GM21786 (cell line): ENCODE measurements at regions not wholly inside any gene's neighbourhood (a gene's known extent, or its start where the extent isn't known, plus 50 kb on each side); places are given as distances from the start of the nearest gene placed in this dataset.

Experiments used
- ATAC-seq: cut with Tn5 transposase; IDR thresholded peaks from one replicate; pipeline ENCODE4 v1.9.1; 2021; ENCODE audit not compliant: unreplicated experiment

GRCh38 chr2:106941372-106941993 is 55.5 kb upstream of the ST6GAL2 start:
- no peak for ATAC-seq

DNA sequence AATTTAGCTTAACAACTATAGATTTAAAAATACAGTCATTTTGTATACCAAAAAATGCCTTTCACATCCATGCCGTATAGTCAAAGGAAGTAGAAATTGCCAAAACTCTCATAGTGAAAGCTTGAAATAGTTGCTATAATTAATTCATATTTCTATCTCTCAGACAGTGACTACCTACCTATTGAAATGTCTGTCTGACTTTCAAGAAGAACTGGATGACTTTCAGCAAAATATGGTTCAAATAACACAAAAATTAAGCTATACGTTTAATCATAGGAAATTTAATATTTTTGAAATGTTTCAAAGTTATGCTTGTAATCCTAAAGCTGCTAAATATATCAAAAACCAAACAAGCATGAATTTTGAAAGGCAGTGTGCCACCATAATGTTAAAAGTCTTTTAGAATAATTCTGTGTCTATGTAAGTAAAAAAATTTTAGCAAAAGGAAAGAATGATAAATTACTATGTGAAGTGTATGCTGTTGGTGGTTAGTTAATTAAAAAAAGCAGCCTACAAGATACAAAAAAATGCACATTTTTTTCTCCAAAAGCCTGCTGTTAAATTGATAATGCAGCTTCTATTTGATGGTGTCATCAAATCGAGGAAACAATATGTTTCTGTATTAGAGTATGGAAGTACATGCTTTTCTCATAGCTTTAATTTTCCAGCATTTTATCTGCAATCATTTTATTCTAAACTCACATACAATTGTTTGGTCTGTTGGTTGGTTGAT is 57.7 kb upstream of the ST6GAL2 start:
- ATAC-seq: no peak

DNA sequence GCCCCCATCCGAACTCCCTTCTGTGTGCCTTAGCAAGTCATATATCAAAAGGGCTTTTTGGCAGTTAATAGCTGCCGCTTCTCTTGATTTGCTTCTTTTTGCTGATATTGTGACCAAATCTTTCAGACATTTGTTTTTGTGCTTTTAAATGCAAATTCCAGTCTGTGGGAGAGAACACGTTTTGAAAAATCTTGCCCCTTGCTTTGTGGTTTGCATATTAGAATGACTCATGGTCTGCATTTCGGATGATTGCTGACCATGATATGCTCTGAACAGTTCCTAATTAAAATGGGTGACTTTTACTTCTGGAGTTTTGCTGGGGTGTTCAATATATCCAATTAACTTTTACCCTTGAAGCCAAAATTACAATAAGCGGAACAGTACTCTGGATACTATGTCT is 58.2 kb upstream of the ST6GAL2 start:
- ATAC-seq: no peak

DNA sequence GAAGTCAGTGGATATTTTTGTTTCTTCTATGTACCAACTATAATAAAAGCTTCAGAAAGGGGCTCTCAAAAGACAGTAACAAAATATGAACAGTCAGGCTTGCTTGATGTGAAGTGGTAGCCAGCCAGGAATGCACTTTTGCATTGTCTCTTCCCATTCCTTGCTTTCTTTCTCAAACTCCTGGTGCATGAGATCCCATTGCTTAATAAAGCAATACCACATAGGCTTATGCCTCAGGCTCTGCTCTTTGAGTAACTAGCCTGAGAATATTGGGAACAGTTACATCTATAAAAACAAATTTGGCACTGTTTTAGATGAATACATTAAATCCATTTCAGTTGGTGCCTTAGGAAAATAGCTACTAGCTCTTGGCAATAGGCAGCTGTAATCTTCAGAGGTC is 62.6 kb upstream of the ST6GAL2 start:
- no peak for ATAC-seq

DNA sequence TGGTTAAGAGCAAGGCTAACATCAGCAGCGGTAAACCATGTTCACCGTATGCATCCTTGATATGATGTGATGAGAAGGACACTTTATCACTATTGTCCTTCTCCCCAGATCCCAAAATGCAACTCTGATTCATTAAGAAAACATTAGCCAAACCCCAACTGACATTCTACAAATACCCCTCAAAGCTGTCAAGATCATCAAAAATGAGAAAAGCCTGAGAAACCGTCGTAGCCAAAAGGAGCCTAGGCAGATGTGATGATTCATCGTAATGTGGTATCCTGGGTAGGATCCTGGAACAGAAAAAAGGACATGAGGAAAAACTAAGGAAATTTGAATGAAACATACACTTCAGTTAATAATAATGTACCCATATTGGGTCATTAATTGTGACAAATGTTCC is 67.3 kb upstream of the ST6GAL2 start:
- ATAC-seq: no peak

GRCh38 chr2:106953779-106954178 is 67.8 kb upstream of the ST6GAL2 start:
- ATAC-seq: no peak

DNA sequence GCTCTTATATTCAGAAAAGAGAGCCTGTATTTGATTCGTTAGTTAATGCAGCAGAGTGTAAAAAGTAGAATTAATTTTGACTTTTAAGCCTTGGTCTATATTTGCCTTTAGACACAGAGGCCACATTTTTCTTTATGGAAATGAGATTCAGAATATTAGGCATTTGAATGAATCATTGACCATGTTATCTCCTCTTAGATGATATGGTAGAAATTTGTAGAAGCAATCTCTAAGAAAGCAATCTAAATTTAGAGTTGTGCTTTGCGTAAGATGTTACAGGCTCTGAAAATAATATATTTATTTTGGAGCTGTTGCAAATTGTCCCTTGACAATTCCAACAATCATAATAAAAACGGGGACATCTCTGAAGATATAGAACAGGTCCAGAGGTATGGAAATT is 68.3 kb upstream of the ST6GAL2 start:
- no peak for ATAC-seq

DNA sequence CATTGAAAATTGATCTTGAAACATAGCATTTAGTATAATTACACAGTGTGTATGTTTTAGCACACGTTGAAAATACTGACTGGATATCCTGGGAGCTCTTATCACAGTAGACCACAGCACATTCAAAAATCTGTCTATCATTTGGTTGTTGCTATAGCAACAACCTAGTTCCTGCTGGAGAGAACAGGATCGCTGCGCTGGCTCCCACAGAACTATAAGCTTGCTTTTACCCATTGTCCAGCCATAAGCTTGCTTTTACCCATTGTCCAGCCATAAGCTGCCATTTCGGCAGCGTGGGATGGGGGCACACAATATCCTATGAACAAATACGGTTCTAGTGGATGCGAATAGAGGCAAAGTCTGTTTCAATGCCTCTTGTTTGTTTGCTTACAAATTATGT is 70.4 kb upstream of the ST6GAL2 start:
- no peak for ATAC-seq

DNA sequence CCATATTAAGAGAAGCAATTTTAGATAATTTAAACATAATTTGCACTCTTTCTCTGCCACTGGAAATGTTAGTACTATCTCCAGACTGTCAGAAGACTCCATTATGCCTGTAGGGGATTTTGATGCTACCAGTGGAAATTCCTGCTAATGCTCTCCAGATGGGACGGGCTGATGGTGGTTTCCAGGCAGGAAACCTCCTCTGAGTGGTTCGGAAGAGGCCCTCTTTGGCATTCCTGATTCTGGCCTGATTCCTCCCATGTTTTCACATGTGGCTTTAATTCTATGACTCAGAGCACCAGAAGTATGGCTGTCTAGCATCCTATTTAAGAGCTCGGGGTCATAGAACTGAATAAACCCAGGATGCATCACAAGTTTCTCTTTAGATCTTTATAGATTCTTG is 70.9 kb upstream of the ST6GAL2 start:
- no peak for ATAC-seq

DNA sequence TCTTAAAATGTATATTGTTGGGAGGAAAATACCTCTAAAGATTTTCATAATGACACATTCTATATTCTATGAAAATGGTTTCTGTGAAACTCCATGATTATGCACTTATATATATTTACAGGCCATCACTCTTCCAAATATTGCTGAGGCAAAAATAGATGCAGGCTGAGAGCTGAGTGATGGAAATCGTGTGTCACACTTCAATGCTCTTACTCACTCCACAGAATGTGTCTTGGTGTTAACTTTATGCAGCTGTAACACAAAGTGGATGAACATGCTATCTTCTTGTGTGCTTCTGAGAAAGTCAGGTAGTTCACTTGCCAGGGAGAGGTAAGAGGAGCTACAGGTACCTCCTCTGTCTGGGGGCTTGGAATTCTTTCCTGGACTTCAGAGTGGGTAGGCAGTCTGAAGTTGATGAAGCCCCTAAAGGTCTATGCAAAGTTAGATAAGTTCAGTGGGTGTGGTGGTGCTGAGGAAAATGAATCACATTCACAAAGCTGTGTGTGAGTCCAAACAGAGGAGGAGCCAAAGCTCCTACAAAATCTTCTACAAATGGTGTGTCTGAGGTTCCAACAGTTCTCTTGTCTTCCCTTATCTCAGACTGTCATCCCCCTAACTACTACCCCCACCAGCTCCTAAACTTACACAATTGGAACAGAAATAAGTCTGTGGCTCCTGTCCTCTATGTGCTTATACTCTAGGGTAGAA is 74.2 kb upstream of the ST6GAL2 start:
- ATAC-seq: no peak

- ATAC-seq: no peak
These were observed 74.8 kb upstream of the ST6GAL2 start for GRCh38 chr2:106960683-106961161.

- ATAC-seq: no peak
These were observed 75.4 kb upstream of the ST6GAL2 start for GRCh38 chr2:106961328-106961727.

- ATAC-seq: no peak
These were observed 77.2 kb upstream of the ST6GAL2 start for GRCh38 chr2:106963156-106963555.

GRCh38 chr2:106963893-106964292 is 77.9 kb upstream of the ST6GAL2 start:
- ATAC-seq: no peak

GRCh38 chr2:106965611-106966010 is 79.6 kb upstream of the ST6GAL2 start:
- ATAC-seq: no peak

GRCh38 chr2:106969777-106970176 is 83.8 kb upstream of the ST6GAL2 start:
- no peak for ATAC-seq

- ATAC-seq: no peak
These were observed 84.7 kb upstream of the ST6GAL2 start for GRCh38 chr2:106970471-106971261.

DNA sequence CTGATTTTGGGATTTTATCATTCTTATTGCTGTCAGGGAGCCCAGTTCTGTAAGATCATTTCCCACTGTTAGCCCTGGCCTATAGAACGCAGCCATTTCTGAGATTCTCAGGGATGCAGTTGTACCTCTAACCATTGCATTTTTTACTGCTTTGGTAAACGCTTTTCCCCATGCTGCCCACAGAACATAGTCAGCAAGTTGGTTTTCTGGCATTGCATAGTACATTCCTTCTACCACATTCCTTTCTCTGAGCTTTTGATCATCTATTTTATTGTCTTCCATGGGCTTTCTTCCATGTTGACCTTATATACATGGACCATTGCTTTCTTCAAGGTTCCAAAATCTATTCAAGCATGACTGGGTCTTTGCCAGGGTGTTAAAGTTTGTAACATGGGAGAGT is 86.8 kb upstream of the ST6GAL2 start:
- no peak for ATAC-seq

DNA sequence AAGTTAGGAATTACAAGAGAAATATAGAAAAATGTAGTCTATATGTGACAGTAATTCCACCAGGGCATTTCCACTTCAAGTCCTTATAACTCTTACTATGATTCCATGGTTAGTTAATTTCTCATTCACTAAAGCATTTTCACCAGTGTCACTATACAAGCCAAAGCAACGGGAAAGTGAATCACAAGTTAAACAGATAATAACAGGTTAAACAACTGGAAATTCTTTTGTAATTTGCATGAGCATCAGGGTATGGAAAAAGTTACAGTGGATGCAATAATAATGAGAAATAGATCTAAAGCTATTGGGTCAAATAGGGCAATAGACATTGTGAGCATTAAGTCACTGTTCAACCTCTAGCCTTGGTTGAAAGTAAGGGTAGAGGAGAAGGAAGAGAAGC is 88.9 kb upstream of the ST6GAL2 start:
- ATAC-seq: no peak

DNA sequence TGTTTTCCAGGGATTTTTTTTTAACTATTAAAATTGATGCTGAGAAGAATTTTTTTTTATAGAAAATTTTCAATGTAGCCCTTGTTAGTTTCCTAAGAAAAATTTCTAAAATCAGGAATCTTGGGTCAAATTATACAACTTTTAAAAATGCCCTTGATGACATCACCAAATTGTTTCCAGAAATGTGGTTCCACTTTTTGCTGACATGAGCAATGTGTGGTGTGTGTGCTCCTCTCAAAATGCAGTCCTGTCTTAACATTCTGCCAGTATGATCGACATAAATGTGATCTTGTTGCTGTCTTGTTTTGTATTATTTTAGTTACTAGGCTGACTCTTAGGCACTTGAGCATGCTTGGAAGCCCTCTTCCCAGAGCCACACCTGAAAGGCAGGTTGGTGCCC is 89.7 kb upstream of the ST6GAL2 start:
- no peak for ATAC-seq

DNA sequence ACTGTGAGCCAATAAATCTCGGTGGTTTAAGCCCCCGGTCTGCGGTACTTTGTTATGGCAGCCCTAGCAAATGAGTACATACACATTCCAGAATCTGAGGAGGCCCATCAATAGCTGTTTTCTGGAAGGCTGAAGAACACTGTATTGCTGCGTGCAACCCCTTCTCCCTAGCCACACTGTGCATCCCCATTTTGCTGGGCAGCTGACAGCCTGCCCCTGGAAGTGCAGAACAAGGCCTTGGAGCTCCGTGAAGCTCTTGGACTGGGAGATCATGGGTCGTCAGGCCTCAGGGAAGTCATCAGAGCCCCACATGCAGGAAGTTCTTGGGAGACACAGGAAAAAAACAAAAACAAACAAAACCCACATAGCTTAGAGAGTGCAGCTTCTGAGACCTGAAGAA is 90.6 kb upstream of the ST6GAL2 start:
- ATAC-seq: no peak
